T47D (cell line): ENCODE measurements at regions not wholly inside any gene's neighbourhood (a gene's known extent, or its start where the extent isn't known, plus 50 kb on each side); places are given as distances from the start of the nearest gene placed in this dataset.

ENCODE experiments used
- DNase-seq, 2 experiments: peaks; one replicate each; pipeline versions ENCODE4 v3.0.0 to v3.0.0-alpha.2; 2011 to 2012; ENCODE audit warnings: low read depth in 1 of 2, low spot score in 1 of 2
- JUND ChIP-seq: IDR thresholded peaks from 2 replicates; pipeline ENCODE4 v1.6.1; 2012; ENCODE audit warnings: low read depth
- in situ Hi-C: cut with HindIII; loops from 2 replicates; pipeline ENCODE4 v1.10.0; 2016; ENCODE audit warnings: low sequenced_read_pairs, low pct_unique_long_range_greater_than_20kb

DNA sequence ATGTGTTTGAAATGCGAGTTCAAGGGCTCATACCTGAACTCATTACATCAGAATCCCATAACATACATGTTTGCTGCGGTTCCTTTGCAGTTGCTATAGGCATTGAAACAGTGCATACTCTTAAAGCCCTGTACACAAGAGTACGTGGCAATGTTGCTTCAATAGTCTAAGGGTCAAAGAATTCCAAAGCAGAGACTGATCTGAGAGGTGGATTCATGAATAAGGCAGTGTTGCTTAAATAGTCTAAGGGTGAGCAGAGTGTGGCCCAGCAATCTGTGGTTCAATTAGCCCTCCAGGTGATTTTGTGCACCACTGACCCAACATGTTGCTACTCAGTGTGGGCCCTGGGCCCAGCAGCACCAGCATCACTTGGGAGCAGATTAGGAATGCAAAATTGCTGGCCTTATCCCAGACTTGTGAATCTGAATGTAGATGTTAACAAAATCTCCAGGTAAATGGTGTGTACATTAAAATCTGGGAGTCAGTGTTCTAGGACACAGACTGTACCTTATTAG lies 314.7 kb upstream of the UMPS start:
- no peak for TF ChIP-seq JUND
- no peak for DNase-seq

GRCh38 chr3:124419303-124419702 lies 310.9 kb upstream of the UMPS start:
- in situ Hi-C loops = no loop called here
- no peak for DNase-seq
- TF ChIP-seq JUND = no peak

More for the DNA sequence above, 314.7 kb upstream of the UMPS start:
- in situ Hi-C loops = no loop called here

DNA sequence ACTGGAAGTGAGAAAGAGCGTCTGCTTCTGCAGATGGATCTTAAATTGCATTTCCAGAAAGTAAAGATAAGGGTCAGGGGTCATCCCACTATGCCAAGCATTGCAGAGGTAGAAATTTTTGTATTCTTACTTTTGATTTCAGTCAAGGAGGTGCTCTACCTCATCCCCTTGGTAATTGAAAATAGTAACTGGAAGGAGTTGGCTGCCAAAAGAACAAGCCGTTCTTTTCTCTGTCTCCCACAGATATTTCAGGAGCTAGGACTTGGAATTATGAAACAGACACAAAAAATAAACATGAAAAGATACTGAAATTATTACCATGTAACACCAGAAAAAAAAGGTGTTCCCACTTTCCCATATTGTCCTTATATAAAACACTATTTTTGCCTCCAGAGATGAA lies 309.9 kb upstream of the UMPS start:
- DNase-seq = no peak
- in situ Hi-C loops = no loop called here
- TF ChIP-seq JUND = no peak

DNA sequence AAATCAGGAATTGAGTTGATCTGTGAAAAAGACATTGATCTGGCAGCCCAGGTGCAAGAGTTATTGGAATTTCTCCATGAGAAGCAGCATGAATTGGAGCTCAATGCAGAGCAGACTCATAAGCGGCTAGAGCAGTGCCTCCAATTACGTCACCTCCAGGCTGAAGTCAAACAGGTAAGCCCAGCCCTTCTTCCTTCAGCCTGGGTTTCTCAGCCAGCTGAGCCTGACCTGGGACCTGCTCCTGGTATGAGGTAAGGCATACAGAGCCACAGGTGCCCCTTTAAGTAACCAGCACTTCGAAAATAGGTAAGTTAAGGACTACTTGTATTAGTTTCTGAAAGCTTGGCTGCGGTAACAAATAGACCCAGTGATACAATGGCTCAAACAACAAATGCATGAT lies 307.4 kb upstream of the UMPS start:
- peak; percentile 37 to 50 for DNase-seq
- in situ Hi-C loops = no loop called here
- TF ChIP-seq JUND = no peak

DNA sequence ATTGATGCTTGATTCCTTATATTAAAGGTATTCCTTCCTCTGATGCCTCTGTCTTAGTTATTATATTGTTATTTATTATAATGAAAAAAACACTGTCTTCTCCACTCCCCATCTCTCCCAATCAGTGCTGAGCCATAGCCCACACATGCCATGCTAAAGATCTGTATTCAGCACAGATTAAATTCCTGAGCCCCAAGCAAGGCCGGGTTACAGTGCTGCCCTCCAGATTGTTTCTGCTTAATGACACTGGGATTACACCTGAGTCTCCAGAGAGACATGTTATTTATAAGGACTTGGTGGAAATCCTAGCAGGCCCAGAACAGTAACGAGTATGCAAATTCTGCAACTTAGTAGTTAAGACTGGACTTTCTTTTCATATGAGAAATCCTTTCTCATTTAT lies 305.9 kb upstream of the UMPS start:
- no peak for DNase-seq
- in situ Hi-C loops = no loop called here
- TF ChIP-seq JUND = no peak

DNA sequence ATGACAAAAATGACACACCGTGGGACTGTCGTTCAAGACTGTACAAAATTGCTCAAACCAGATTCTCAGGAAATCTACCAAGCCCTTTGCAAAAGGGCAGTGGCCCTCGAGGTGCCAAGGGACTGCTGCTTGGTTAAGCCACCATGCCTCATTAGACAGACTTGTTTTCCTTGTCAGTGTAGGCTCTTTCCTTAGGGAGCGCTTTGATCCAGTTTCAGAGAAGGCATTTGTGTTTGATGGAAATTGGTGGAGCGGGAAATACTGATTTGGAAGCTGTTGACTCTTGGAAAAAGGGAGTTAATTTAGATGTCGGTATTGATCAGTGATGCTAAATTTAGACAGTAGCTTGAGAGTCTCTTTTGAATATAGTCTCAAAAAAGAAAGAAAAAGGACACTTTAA lies 304.3 kb upstream of the UMPS start:
- DNase-seq = no peak
- in situ Hi-C loops = no loop called here
- no peak for TF ChIP-seq JUND

DNA sequence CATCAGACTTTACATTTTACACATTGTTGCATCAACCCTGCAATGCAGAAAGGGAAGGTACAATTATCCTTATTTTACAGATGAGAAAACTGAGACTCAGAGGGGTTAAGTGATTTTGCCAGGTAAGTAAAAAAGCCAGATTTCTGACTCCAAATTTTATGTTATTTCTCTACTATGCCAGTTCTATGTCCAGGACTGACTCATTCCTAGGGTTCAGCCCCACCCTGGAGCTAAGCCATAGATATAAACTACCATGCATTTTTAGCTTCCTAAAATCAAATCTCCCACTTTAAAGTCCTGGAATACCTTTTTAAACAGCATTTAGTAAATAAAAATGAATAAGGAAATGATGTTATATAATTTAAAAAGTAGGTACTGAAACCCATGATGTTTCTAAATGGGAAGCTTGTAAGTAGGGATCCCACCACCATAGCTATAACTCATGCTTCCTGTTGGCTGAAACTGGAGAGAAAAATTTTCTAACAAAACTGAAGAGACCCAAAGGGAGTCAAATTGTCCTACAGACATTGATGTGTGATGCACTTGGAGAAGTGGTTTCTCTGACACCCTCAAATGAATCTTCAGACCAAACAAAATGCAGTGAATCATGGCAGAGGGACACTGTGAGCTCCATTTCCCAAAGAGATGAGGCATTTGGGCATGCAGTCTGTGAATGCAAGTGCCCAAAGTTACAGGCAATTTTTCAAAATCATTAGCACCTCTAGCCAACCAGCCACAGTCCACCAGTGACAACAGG lies 301.7 kb upstream of the UMPS start:
- in situ Hi-C loops = no loop called here
- TF ChIP-seq JUND = no peak
- DNase-seq = no peak

GRCh38 chr3:124429129-124429815 lies 301.0 kb upstream of the UMPS start:
- in situ Hi-C loops = no loop called here
- DNase-seq = peak; percentile 26 to 81
- TF ChIP-seq JUND = peak; percentile 97

DNA sequence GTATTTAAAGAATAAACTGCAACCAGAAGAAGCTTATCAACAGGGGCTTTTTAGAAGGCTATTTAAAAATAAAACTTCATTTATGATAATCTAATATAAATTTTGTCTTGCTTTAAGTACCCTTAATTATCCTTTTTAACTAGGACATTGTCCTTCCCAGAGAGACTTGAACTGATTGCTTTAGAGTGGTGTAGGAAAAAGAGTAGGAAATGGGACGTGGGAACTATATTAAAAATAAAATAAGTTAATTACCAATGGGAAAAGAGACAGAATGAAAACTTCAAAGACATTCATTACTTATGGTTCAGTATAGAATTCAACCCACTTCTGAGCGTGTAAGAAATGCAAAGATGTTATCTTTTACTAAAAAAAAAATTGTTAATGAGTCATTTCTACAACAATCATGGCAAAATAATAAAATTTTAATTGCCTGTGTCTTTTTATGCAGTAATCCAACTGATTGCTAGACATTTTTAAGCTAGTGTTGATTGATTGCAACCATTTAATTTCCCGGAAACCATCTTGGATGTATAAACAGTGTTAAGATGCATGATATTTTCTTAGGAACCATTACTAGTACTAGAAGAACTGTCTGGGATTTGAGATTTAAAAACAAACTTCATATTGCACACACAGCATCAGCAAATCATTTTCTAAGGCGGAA lies 298.8 kb upstream of the UMPS start:
- DNase-seq = no peak
- in situ Hi-C loops = no loop called here
- TF ChIP-seq JUND = no peak

- in situ Hi-C loops = no loop called here
- TF ChIP-seq JUND = no peak
- DNase-seq = no peak
These were observed 296.1 kb upstream of the UMPS start for GRCh38 chr3:124434176-124434575.

DNA sequence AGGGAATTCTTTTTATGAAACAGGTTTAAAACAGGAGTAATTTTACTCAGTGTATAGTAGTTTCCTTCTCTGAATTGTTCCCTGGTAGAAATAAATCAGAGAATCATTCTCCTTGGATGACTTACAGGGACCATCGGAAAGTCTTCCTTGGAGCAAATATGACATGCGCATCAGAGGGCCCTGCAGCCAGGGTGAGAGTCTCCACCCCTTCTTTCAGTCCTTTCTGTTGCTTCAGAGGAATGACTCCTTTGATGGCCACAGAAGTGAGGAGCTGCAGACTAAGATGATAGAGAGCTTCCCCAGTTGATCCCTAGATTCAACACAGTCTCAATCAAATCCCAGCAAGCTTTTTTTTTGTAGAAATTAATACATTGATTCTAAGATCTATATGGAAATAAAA lies 294.8 kb upstream of the UMPS start:
- in situ Hi-C loops = no loop called here
- no peak for TF ChIP-seq JUND
- no peak for DNase-seq

GRCh38 chr3:124438813-124439212 lies 291.4 kb upstream of the UMPS start:
- no peak for TF ChIP-seq JUND
- in situ Hi-C loops = no loop called here
- DNase-seq = no peak

DNA sequence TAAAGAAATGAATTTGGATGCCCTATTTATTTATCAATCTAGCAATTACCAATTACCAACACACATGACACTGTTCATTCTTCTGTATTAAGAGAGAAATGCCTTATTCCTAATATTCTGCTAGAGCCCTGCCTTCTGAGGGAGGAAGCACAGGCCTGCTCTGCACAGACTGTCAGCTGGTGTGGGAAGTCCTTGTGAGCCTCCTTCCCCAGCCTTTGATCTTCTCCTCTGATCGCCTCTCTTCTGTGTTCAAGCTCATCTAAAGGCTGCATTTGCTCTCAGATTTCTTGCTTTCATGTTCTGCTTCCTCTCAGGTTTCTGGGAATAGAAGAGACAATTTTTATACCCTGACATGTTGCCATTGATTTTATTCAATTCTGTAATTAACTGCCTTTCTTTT lies 290.6 kb upstream of the UMPS start:
- no peak for DNase-seq
- in situ Hi-C loops = no loop called here
- no peak for TF ChIP-seq JUND
